ENCODE measurements at regions not wholly inside any gene's neighbourhood (a gene's known extent, or its start where the extent isn't known, plus 50 kb on each side); places are given as distances from the start of the nearest gene placed in this dataset.
"Not testable (repeated sequence)": the region's sequence is repeated elsewhere in the genome, so short reads cannot be mapped to it uniquely, and the experiment has no call there.

GRCh38 chr1:20411196-20411980 is 74.6 kb downstream of the CAMK2N1 start:
- TF ChIP-seq CTCF (IDR thresholded peaks at IDR 0.05; ENCODE audit: insufficient read depth, low read depth, low read length, missing control alignments) = no peak
- H3K4me3 ChIP-seq (ENCODE audit: low read length) = no peak overlapping the region
- peak; percentile 89 for DNase-seq (ENCODE audit: low read depth)

- no peak overlapping the region for H3K4me3 ChIP-seq (ENCODE audit: low read length)
- no peak for DNase-seq (ENCODE audit: low read depth)
- TF ChIP-seq CTCF (IDR thresholded peaks at IDR 0.05; ENCODE audit: insufficient read depth, low read depth, low read length, missing control alignments) = no peak
Measured at GRCh38 chr1:20410503-20410902, 75.5 kb downstream of the CAMK2N1 start.

GRCh38 chr1:20409971-20410370 is 76.0 kb downstream of the CAMK2N1 start:
- no peak for DNase-seq (ENCODE audit: low read depth)

GRCh38 chr1:20409012-20409411 is 77.0 kb downstream of the CAMK2N1 start:
- no peak for DNase-seq (ENCODE audit: low read depth)
- no peak for TF ChIP-seq CTCF (IDR thresholded peaks at IDR 0.05; ENCODE audit: insufficient read depth, low read depth, low read length, missing control alignments)

More at GRCh38 chr1:20409971-20410370, 76.0 kb downstream of the CAMK2N1 start:
- no peak for TF ChIP-seq CTCF (IDR thresholded peaks at IDR 0.05; ENCODE audit: insufficient read depth, low read depth, low read length, missing control alignments)
- H3K4me3 ChIP-seq (ENCODE audit: low read length) = no peak overlapping the region

GRCh38 chr1:20408133-20408650 is 77.8 kb downstream of the CAMK2N1 start:
- DNase-seq (ENCODE audit: low read depth); H3K4me3 ChIP-seq (ENCODE audit: low read length): not testable (repeated sequence)

More at GRCh38 chr1:20409012-20409411, 77.0 kb downstream of the CAMK2N1 start:
- H3K4me3 ChIP-seq (ENCODE audit: low read length) = no peak overlapping the region

GRCh38 chr1:20405893-20406604 is 80.0 kb downstream of the CAMK2N1 start:
- no peak for TF ChIP-seq CTCF (IDR thresholded peaks at IDR 0.05; ENCODE audit: insufficient read depth, low read depth, low read length, missing control alignments)
- peak; percentile 4 for DNase-seq (ENCODE audit: low read depth)
- no peak overlapping the region for H3K4me3 ChIP-seq (ENCODE audit: low read length)

- H3K4me3 ChIP-seq (ENCODE audit: low read length) = no peak overlapping the region
- no peak for DNase-seq (ENCODE audit: low read depth)
- TF ChIP-seq CTCF (IDR thresholded peaks at IDR 0.05; ENCODE audit: insufficient read depth, low read depth, low read length, missing control alignments) = no peak
Measured at GRCh38 chr1:20405051-20405754, 80.8 kb downstream of the CAMK2N1 start.

All from epithelial cell of esophagus (primary cell).